Fibroblast of lung (primary cell): ENCODE measurements at regions not wholly inside any gene's neighbourhood (a gene's known extent, or its start where the extent isn't known, plus 50 kb on each side); places are given as distances from the start of the nearest gene placed in this dataset.

Experiments used
- CTCF ChIP-seq, 2 donors: IDR thresholded peaks in 1 of 2; conservative IDR thresholded peaks in 1 of 2; 1 replicate in 1 of 2; 2 replicates in 1 of 2; pipeline ENCODE4 v1.5.1; 2011 to 2012; ENCODE audit warnings: low read length in 2 of 2, control low read depth in 1 of 2, inconsistent platforms in 1 of 2, low read depth in 1 of 2, mild to moderate bottlenecking in 1 of 2
- EZH2 ChIP-seq: IDR thresholded peaks from 2 replicates; pipeline ENCODE4 v1.5.1; 2012; ENCODE audit warnings: low read length, control low read depth, mild to moderate bottlenecking; ENCODE audit errors: missing control alignments

DNA sequence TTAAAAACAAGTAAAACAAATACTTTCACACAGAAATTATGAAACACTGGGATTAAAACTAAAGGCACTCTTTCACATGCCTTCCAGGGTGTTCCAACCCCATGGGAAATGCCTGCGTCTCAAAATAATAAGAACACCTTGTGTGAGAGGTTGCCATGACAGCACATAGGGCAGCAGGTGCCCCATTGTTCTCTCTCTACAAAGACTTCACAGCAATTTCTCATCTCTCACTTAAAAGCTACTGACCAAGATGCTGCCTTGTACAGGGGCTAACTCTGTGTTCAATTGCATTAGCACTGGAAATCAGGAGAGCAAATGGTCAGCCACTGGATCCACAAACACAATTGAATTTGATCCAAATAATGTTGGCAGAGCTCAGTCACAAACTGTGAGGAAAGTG, 102.5 kb upstream of the GALNTL6 start:
- no peak for TF ChIP-seq EZH2
- TF ChIP-seq CTCF (conservative IDR thresholded peaks at IDR 0.05 in 1 of 2, IDR thresholded peaks at IDR 0.05 in 1 of 2; ENCODE audit: low read depth in 1 of 2, low read length in 2 of 2) = no peak
